PC-9 (cell line): ENCODE measurements at regions not wholly inside any gene's neighbourhood (a gene's known extent, or its start where the extent isn't known, plus 50 kb on each side); places are given as distances from the start of the nearest gene placed in this dataset.

Experiments
- BruUV-seq: library from RNA; stranded (reverse); fragments of 400-500 nt; replicated peaks from 2 replicates; lab custom pipeline; 2021; lab: Mats Ljungman, UMichigan
- CTCF ChIA-PET: fragments of 300-600 bp; sonication (Branson Sonifier 250); formaldehyde crosslinking; loops from one replicate; lab custom pipeline; 2022; ENCODE audit warnings: antibody characterized with exemption; lab: Charles Lee
- POLR2A ChIA-PET: fragments of 300-600 bp; sonication (Branson Sonifier 250); formaldehyde crosslinking; loops from one replicate; lab custom pipeline; 2022; ENCODE audit warnings: antibody characterized with exemption; ENCODE audit not compliant: unreplicated experiment; lab: Charles Lee
- DNase-seq, 2 experiments: peaks; one replicate each; pipeline versions ENCODE4 v3.0.0 to v3.0.0-alpha.2; 2015 to 2022; ENCODE audit warnings: mixed read lengths in 1 of 2
- H2AFZ ChIP-seq: fragments of 200-600 bp; sonication (generic); 2 replicates; pipeline ENCODE4 v1.8.1; 2017; ENCODE audit warnings: antibody characterized with exemption
- H3F3A ChIP-seq: fragments of 200-600 bp; sonication (generic); 2 replicates; pipeline ENCODE4 v1.8.1; 2017; ENCODE audit warnings: antibody characterized with exemption, mild to moderate bottlenecking, low read depth; ENCODE audit not compliant: insufficient read depth
- H3K27ac ChIP-seq: fragments of 200-600 bp; sonication (generic); 2 replicates; pipeline ENCODE4 v1.6.1; 2016; ENCODE audit warnings: mixed run types
- H3K27me3 ChIP-seq: fragments of 200-600 bp; sonication (generic); 2 replicates; pipeline ENCODE4 v1.6.1; 2016; ENCODE audit warnings: low read depth, mixed run types; ENCODE audit not compliant: insufficient read depth
- H3K36me3 ChIP-seq: fragments of 200-600 bp; sonication (generic); 2 replicates; pipeline ENCODE4 v1.6.1; 2016; ENCODE audit warnings: low read depth, mixed run types
- H3K4me1 ChIP-seq: fragments of 200-600 bp; sonication (generic); replicated peaks from 2 replicates; pipeline ENCODE4 v1.6.1; 2016; ENCODE audit warnings: mixed run types; ENCODE audit not compliant: insufficient read depth
- H3K4me2 ChIP-seq: fragments of 200-600 bp; sonication (generic); 2 replicates; pipeline ENCODE4 v1.6.1; 2017; ENCODE audit warnings: mixed run types
- H3K4me3 ChIP-seq: fragments of 200-600 bp; sonication (generic); 2 replicates; pipeline ENCODE4 v1.6.1; 2016; ENCODE audit warnings: mixed run types
- H3K79me2 ChIP-seq: fragments of 200-600 bp; sonication (generic); 2 replicates; pipeline ENCODE4 v1.6.1; 2017; ENCODE audit warnings: low read depth, mixed run types
- H3K9me2 ChIP-seq: fragments of 200-600 bp; sonication (generic); 2 replicates; pipeline ENCODE4 v1.8.1; 2017; ENCODE audit warnings: mild to moderate bottlenecking; ENCODE audit not compliant: insufficient read depth
- H3K9me3 ChIP-seq: fragments of 200-600 bp; sonication (generic); 2 replicates; pipeline ENCODE4 v1.8.1; 2016; ENCODE audit warnings: low read depth; ENCODE audit not compliant: insufficient read depth
- H4K20me1 ChIP-seq: fragments of 200-600 bp; sonication (generic); 2 replicates; pipeline ENCODE4 v1.8.1; 2017; ENCODE audit not compliant: insufficient read depth
- EZH2 ChIP-seq: fragments of 200-600 bp; sonication (generic); IDR thresholded peaks from 2 replicates; pipeline ENCODE4 v1.8.0; 2017; ENCODE audit warnings: antibody characterized with exemption, low read depth
- intact Hi-C: fragments of 100-400 bp; cut with micrococcal nuclease; formaldehyde crosslinking; loops from one replicate; pipeline ENCODE4 v1.10.0; 2022; ENCODE audit not compliant: unreplicated experiment
- TF ChIP-seq, protein P1 (sequence below): fragments of 200-600 bp; sonication (generic); conservative IDR thresholded peaks from 2 replicates; pipeline ENCODE4 v1.6.1; 2017; ENCODE audit warnings: mixed run types, antibody characterized with exemption, mild to moderate bottlenecking, moderate library complexity

DNA sequence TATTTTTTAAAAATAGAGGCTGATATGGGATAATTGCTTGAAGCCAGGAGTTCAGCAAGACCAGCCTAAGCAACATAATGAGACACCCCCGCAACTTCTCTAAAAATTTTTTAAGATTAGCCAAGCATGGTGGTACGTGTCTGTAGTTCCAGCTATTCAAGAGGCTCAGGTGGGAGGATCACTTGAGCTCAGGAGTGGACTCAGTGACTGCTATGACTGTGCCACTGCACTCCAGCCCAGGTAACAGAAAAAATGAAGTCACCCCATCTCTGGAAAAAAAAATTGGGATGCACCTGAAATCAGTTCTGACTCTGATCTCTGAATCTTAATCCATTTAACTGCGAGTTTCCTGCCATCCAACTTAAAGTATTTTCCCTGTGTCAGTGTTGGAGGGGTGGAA, 124.2 kb downstream of the MRPS6 start:
- Histone ChIP-seq H3K4me2 (no peak overlapping the region), H3K4me1 (no peaks in the 10 kb centered on the region), H3F3A (no peaks in the 10 kb centered on the region), H3K4me3 (no peak overlapping the region), H3K36me3 (no peaks in the 10 kb centered on the region), H4K20me1 (no peaks in the 10 kb centered on the region), H3K9me2 (no peaks in the 10 kb centered on the region), H3K27ac (no peak overlapping the region), H3K27me3 (no peaks in the 10 kb centered on the region), H3K79me2 (no peaks in the 10 kb centered on the region), H3K9me3 (no peaks in the 10 kb centered on the region), H2AFZ (no peak overlapping the region)
- BruUV-seq = no TSS peak
- intact Hi-C loops = no loop called here
- POLR2A ChIA-PET = no interaction called here
- TF ChIP-seq, protein P1, sequence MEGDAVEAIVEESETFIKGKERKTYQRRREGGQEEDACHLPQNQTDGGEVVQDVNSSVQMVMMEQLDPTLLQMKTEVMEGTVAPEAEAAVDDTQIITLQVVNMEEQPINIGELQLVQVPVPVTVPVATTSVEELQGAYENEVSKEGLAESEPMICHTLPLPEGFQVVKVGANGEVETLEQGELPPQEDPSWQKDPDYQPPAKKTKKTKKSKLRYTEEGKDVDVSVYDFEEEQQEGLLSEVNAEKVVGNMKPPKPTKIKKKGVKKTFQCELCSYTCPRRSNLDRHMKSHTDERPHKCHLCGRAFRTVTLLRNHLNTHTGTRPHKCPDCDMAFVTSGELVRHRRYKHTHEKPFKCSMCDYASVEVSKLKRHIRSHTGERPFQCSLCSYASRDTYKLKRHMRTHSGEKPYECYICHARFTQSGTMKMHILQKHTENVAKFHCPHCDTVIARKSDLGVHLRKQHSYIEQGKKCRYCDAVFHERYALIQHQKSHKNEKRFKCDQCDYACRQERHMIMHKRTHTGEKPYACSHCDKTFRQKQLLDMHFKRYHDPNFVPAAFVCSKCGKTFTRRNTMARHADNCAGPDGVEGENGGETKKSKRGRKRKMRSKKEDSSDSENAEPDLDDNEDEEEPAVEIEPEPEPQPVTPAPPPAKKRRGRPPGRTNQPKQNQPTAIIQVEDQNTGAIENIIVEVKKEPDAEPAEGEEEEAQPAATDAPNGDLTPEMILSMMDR = no peak
- TF ChIP-seq EZH2 = no peak
- CTCF ChIA-PET = no interaction called here
- DNase-seq = no peak

- intact Hi-C loops = no loop called here
- ChIA-PET POLR2A (interaction anchor here (0.6 kb wide), 1 partner anchor 10 kb away, joined by 3 read pairs; no protein-coding TSS in a partner anchor), CTCF (no interaction called here)
Measured at GRCh38 chr21:34198231-34199120, 125.1 kb downstream of the MRPS6 start.

GRCh38 chr21:34199121-34199910, 125.9 kb downstream of the MRPS6 start:
- intact Hi-C loops = no loop called here
- no peaks in the 10 kb centered on the region for H3K27me3 ChIP-seq
- H3K4me3 ChIP-seq = no peak overlapping the region
- H3K9me2 ChIP-seq = no peaks in the 10 kb centered on the region
- H3K9me3 ChIP-seq = no peaks in the 10 kb centered on the region
- H3K27ac ChIP-seq = no peak overlapping the region
- no peaks in the 10 kb centered on the region for H3F3A ChIP-seq
- H3K4me1 ChIP-seq = no peaks in the 10 kb centered on the region
- CTCF ChIA-PET = no interaction called here
- H3K79me2 ChIP-seq = no peaks in the 10 kb centered on the region
- BruUV-seq = no TSS peak
- H2AFZ ChIP-seq = no peak overlapping the region
- DNase-seq = no peak
- POLR2A ChIA-PET = no interaction called here
- no peak for TF ChIP-seq EZH2
- TF ChIP-seq, protein P1 = no peak
- H3K4me2 ChIP-seq = no peak overlapping the region
- H4K20me1 ChIP-seq = no peaks in the 10 kb centered on the region
- H3K36me3 ChIP-seq = no peaks in the 10 kb centered on the region

More at GRCh38 chr21:34198231-34199120, 125.1 kb downstream of the MRPS6 start:
- H3K79me2 ChIP-seq = no peaks in the 10 kb centered on the region
- H3K4me2 ChIP-seq = no peak overlapping the region
- no peaks in the 10 kb centered on the region for H3K27me3 ChIP-seq
- no peak for TF ChIP-seq EZH2
- TF ChIP-seq, protein P1 = no peak
- BruUV-seq = no TSS peak
- no peaks in the 10 kb centered on the region for H3K4me1 ChIP-seq
- no peaks in the 10 kb centered on the region for H3F3A ChIP-seq
- no peaks in the 10 kb centered on the region for H3K9me2 ChIP-seq
- no peak overlapping the region for H3K27ac ChIP-seq
- no peak overlapping the region for H2AFZ ChIP-seq
- DNase-seq = no peak
- no peak overlapping the region for H3K4me3 ChIP-seq
- no peaks in the 10 kb centered on the region for H3K9me3 ChIP-seq
- no peaks in the 10 kb centered on the region for H3K36me3 ChIP-seq
- no peaks in the 10 kb centered on the region for H4K20me1 ChIP-seq
